Chondrocyte (in vitro differentiated cells): ENCODE measurements at regions not wholly inside any gene's neighbourhood (a gene's known extent, or its start where the extent isn't known, plus 50 kb on each side); places are given as distances from the start of the nearest gene placed in this dataset.

ENCODE experiments used
- DNase-seq: peaks from one replicate; pipeline ENCODE4 v3.0.0; 2021; ENCODE audit warnings: mixed read lengths, low spot score
- H3K27ac Mint-ChIP-seq: one replicate; pipeline ENCODE4 v1.8.0; 2021; ENCODE audit warnings: mild to moderate bottlenecking, moderate library complexity, mixed read lengths; ENCODE audit not compliant: unreplicated experiment
- H3K27me3 Mint-ChIP-seq: 2 replicates; pipeline ENCODE4 v1.8.0; 2021; ENCODE audit warnings: low read depth, mixed read lengths
- H3K36me3 Mint-ChIP-seq: 2 replicates; pipeline ENCODE4 v1.8.0; 2021; ENCODE audit warnings: low read depth, mixed read lengths
- H3K4me1 Mint-ChIP-seq: 2 replicates; pipeline ENCODE4 v1.8.0; 2021; ENCODE audit warnings: low read depth, mild to moderate bottlenecking, mixed read lengths
- H3K4me3 Mint-ChIP-seq: one replicate; pipeline ENCODE4 v1.8.0; 2021; ENCODE audit warnings: mild to moderate bottlenecking, moderate library complexity, mixed read lengths; ENCODE audit not compliant: unreplicated experiment
- H3K9me3 Mint-ChIP-seq: 2 replicates; pipeline ENCODE4 v1.8.0; 2021; ENCODE audit warnings: low read depth, mixed read lengths
- CTCF ChIP-seq: fragments of 200-600 bp; sonication (generic); IDR thresholded peaks from 2 replicates; pipeline ENCODE4 v1.5.0; 2021; ENCODE audit warnings: antibody characterized with exemption, mild to moderate bottlenecking, moderate library complexity

GRCh38 chr12:75710361-75711069 lies 199.1 kb upstream of the KRR1 start:
- H3K36me3 Mint-ChIP-seq, result no peaks in the 10 kb centered on the region
- peaks cover 6% of the 10 kb centered on the region for H3K27me3 Mint-ChIP-seq
- no peak overlapping the region for H3K27ac Mint-ChIP-seq
- no peak for TF ChIP-seq CTCF
- H3K9me3 Mint-ChIP-seq, result no peaks in the 10 kb centered on the region
- no peak overlapping the region for H3K4me3 Mint-ChIP-seq
- peaks cover 29% of the 10 kb centered on the region for H3K4me1 Mint-ChIP-seq
- DNase-seq, result no peak

- H3K4me3 Mint-ChIP-seq, result no peak overlapping the region
- no peaks in the 10 kb centered on the region for H3K9me3 Mint-ChIP-seq
- no peak for TF ChIP-seq CTCF
- no peak for DNase-seq
- H3K36me3 Mint-ChIP-seq, result no peaks in the 10 kb centered on the region
- H3K4me1 Mint-ChIP-seq, result peaks cover 30% of the 10 kb centered on the region
- peaks cover 6% of the 10 kb centered on the region for H3K27me3 Mint-ChIP-seq
- no peak overlapping the region for H3K27ac Mint-ChIP-seq
Measured at GRCh38 chr12:75709503-75709902, 198.1 kb upstream of the KRR1 start.

DNA sequence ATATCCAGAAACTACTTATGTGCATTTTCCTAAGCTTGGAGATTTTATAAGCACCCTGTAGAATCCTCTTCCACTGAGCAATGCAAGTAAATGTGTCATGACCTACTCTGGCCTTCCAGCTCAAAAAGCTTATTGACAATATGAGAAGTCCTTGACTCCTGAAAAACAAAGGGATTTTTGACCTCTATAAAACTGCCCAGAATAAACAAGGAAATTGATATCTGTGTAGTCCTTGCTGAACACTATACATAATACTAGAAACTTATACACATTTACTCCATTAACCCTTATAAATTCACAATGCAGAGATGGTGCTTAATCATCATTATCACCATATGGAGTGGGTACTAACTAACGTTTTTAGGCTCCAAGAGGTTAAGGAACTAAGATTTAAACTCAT lies 197.4 kb upstream of the KRR1 start:
- Mint-ChIP-seq H3K27me3 (peaks cover 6% of the 10 kb centered on the region), H3K4me1 (peaks cover 30% of the 10 kb centered on the region), H3K4me3 (no peak overlapping the region), H3K36me3 (no peaks in the 10 kb centered on the region), H3K9me3 (no peaks in the 10 kb centered on the region), H3K27ac (no peak overlapping the region)
- DNase-seq, result no peak
- no peak for TF ChIP-seq CTCF

DNA sequence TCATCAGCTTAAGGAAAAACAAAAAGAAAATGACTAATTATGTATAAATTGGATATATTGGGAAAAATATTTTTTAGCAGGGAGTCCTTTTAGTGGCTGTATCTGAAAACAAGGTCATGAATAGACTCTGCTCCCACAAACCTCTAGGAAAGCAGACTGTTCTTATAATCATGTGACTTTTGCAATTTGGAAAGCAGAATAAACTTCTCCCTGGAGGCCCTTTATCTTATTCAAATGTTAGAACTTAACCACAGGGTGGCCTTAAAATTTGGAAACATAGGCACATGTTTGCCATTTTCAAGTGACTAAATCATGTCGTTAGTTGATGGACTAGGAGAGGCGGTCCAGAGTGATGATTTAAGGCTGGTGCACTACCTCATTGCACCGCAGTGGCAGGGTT lies 196.6 kb upstream of the KRR1 start:
- TF ChIP-seq CTCF, result no peak
- Mint-ChIP-seq H3K4me1 (peaks cover 29% of the 10 kb centered on the region), H3K36me3 (no peaks in the 10 kb centered on the region), H3K4me3 (no peak overlapping the region), H3K27me3 (peaks cover 5% of the 10 kb centered on the region), H3K9me3 (no peaks in the 10 kb centered on the region), H3K27ac (no peak overlapping the region)
- DNase-seq, result no peak

DNA sequence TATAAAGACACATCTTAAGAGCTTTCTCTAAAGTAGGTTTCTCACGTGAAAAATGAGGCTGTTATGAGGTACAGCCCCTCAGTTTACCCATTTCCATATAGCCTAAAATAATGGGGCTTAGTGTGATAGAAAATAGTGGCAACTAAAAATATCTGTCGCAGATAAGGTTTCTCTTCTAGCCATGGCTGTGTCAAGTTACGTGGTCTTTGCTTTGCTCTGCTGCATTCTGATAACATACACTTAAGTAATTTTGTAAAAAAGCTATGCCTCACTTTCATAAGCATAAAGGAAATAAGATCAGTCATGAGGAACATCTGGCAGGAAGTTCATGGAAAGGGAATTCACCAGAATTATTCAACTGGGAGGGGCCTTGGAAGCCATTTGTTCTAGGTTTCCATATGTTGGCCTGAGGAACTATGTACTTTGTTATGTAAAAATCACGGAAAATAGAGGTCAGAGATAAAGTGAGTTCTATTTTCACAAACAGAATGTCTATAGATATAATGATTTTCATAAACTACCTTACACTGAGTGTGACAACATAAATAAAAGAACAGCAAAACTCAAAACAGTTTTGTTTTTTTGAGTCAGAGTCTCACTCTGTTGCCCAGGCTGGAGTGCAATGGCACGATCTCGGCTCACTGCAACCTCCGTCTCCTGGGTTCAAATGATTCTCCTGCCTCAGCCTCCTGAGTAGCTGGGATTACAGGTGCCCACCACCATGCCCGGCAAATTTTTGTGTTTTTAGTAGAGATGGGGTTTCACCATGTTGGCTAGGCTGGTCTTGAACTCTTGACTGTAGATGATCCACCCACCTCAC lies 195.6 kb upstream of the KRR1 start:
- H3K4me3 Mint-ChIP-seq, result no peak overlapping the region
- TF ChIP-seq CTCF, result no peak
- no peaks in the 10 kb centered on the region for H3K36me3 Mint-ChIP-seq
- H3K27me3 Mint-ChIP-seq, result peaks cover 4% of the 10 kb centered on the region
- peak overlapping the region; percentile 75 for H3K27ac Mint-ChIP-seq
- H3K4me1 Mint-ChIP-seq, result peaks cover 27% of the 10 kb centered on the region
- H3K9me3 Mint-ChIP-seq, result no peaks in the 10 kb centered on the region
- DNase-seq, result no peak
